ENCODE measurements at regions not wholly inside any gene's neighbourhood (a gene's known extent, or its start where the extent isn't known, plus 50 kb on each side); places are given as distances from the start of the nearest gene placed in this dataset.

- H3K4me3 ChIP-seq (replicated peaks in 1 of 3; ENCODE audit: insufficient read depth in 1 of 3, low read depth in 1 of 3, low read length in 3 of 3) = no peak overlapping the region
- DNase-seq (ENCODE audit: low read depth, low spot score) = no peak
- POLR2A ChIA-PET = no interaction called here
Measured at GRCh38 chr14:42459171-42459685, 852.6 kb downstream of the LRFN5 start.

GRCh38 chr14:42441615-42442014 lies 834.9 kb downstream of the LRFN5 start:
- intact Hi-C loops (cut with micrococcal nuclease) = no loop called here
- no peak overlapping the region for H3K4me2 ChIP-seq (ENCODE audit: insufficient read depth, low read length)
- no peaks in the 10 kb centered on the region for H3K79me2 ChIP-seq (ENCODE audit: control insufficient read depth, insufficient read depth, low read length)
- BruUV-seq (replicated peaks) = no TSS peak
- H4K20me1 ChIP-seq (replicated peaks; ENCODE audit: control insufficient read depth, extremely low read depth, insufficient read depth, low read length) = no peaks in the 10 kb centered on the region
- no peaks in the 10 kb centered on the region for H3K9me3 ChIP-seq (replicated peaks; ENCODE audit: control insufficient read depth, insufficient read depth, low read length)
- no peak overlapping the region for H3K9ac ChIP-seq (replicated peaks; ENCODE audit: extremely low read depth, insufficient read depth, low read length)
- no peak overlapping the region for H3K4me3 ChIP-seq (replicated peaks in 1 of 3; ENCODE audit: insufficient read depth in 1 of 3, low read depth in 1 of 3, low read length in 3 of 3)
- dilution Hi-C loops (cut with MboI; ENCODE audit: extremely low pct_ligation_motif_present, low sequenced_read_pairs) = no loop called here
- H3K9me1 ChIP-seq (replicated peaks; ENCODE audit: control insufficient read depth, extremely low read depth, insufficient read depth, low read length) = no peaks in the 10 kb centered on the region
- H3K36me3 ChIP-seq (ENCODE audit: control insufficient read depth in 2 of 2, extremely low read depth in 1 of 2, insufficient read depth in 2 of 2, low read length in 2 of 2) = no peaks in the 10 kb centered on the region
- H3K4me1 ChIP-seq (ENCODE audit: control insufficient read depth, extremely low read depth, insufficient read depth, low read length) = no peaks in the 10 kb centered on the region
- no peaks in the 10 kb centered on the region for H3K27me3 ChIP-seq (ENCODE audit: control insufficient read depth in 2 of 2, insufficient read depth in 2 of 2, low read length in 2 of 2)
- ChIA-PET POLR2A (no interaction called here), CTCF (no interaction called here)
- DNase-seq (ENCODE audit: low read depth, low spot score) (no peak), FAIRE-seq (no peak)
- H3K27ac ChIP-seq (ENCODE audit: insufficient read depth, low read depth, low read length) = no peak overlapping the region
- TF ChIP-seq JUN (IDR thresholded peaks at IDR 0.05; ENCODE audit: borderline replicate concordance, insufficient read depth, insufficient read length, low read depth) = no peak
- TF ChIP-seq GATA2 (IDR thresholded peaks at IDR 0.05; ENCODE audit: insufficient read depth, insufficient read length, low read depth, low read length) = no peak
- no peak for TF ChIP-seq EZH2 (IDR thresholded peaks at IDR 0.05; ENCODE audit: borderline replicate concordance, low read depth, low read length, severe bottlenecking)
- TF ChIP-seq MAX (IDR thresholded peaks at IDR 0.05; ENCODE audit: insufficient read depth, insufficient read length) = no peak
- TF ChIP-seq POLR2A (IDR thresholded peaks at IDR 0.05; ENCODE audit: low read depth, low read length) = no peak
- TF ChIP-seq FOS (IDR thresholded peaks at IDR 0.05; ENCODE audit: borderline replicate concordance, insufficient read depth, low read length) = no peak
- no peak for TF ChIP-seq CTCF (IDR thresholded peaks at IDR 0.05; ENCODE audit: extremely low read depth in 1 of 2, insufficient read depth in 1 of 2, low read depth in 1 of 2, low read length in 2 of 2)
- no peak for TF ChIP-seq MYC (IDR thresholded peaks at IDR 0.05; ENCODE audit: low read depth, low read length)
- no peak for TF ChIP-seq POLR2AphosphoS5 (IDR thresholded peaks at IDR 0.05; ENCODE audit: insufficient read depth, low read depth, low read length)
- H2AFZ ChIP-seq (ENCODE audit: low read depth, low read length) = no peak overlapping the region

More at GRCh38 chr14:42459171-42459685, 852.6 kb downstream of the LRFN5 start:
- H3K36me3 ChIP-seq (ENCODE audit: control insufficient read depth in 2 of 2, extremely low read depth in 1 of 2, insufficient read depth in 2 of 2, low read length in 2 of 2) = no peaks in the 10 kb centered on the region
- H3K9me3 ChIP-seq (replicated peaks; ENCODE audit: control insufficient read depth, insufficient read depth, low read length) = peaks cover 6% of the 10 kb centered on the region
- no peak for FAIRE-seq
- H2AFZ ChIP-seq (ENCODE audit: low read depth, low read length) = no peak overlapping the region
- CTCF ChIA-PET = no interaction called here
- no TSS peak for BruUV-seq (replicated peaks)
- H3K4me2 ChIP-seq (ENCODE audit: insufficient read depth, low read length) = no peak overlapping the region
- H3K9ac ChIP-seq (replicated peaks; ENCODE audit: extremely low read depth, insufficient read depth, low read length) = no peak overlapping the region
- H3K4me1 ChIP-seq (ENCODE audit: control insufficient read depth, extremely low read depth, insufficient read depth, low read length) = no peaks in the 10 kb centered on the region
- H3K9me1 ChIP-seq (replicated peaks; ENCODE audit: control insufficient read depth, extremely low read depth, insufficient read depth, low read length) = no peaks in the 10 kb centered on the region
- H3K27ac ChIP-seq (ENCODE audit: insufficient read depth, low read depth, low read length) = no peak overlapping the region
- H3K79me2 ChIP-seq (ENCODE audit: control insufficient read depth, insufficient read depth, low read length) = no peaks in the 10 kb centered on the region
- no peaks in the 10 kb centered on the region for H4K20me1 ChIP-seq (replicated peaks; ENCODE audit: control insufficient read depth, extremely low read depth, insufficient read depth, low read length)
- H3K27me3 ChIP-seq (ENCODE audit: control insufficient read depth in 2 of 2, insufficient read depth in 2 of 2, low read length in 2 of 2) = no peaks in the 10 kb centered on the region
- intact Hi-C loops (cut with micrococcal nuclease) (no loop called here), dilution Hi-C loops (cut with MboI; ENCODE audit: extremely low pct_ligation_motif_present, low sequenced_read_pairs) (no loop called here)
- TF ChIP-seq POLR2A (IDR thresholded peaks at IDR 0.05; ENCODE audit: low read depth, low read length) = no peak

Measured in endothelial cell of umbilical vein (primary cell).